HG02885 (cell line): ENCODE measurements at regions not wholly inside any gene's neighbourhood (a gene's known extent, or its start where the extent isn't known, plus 50 kb on each side); places are given as distances from the start of the nearest gene placed in this dataset.

ENCODE experiments used
- ATAC-seq: cut with Tn5 transposase; IDR thresholded peaks from one replicate; pipeline ENCODE4 v1.9.1; 2021; ENCODE audit warnings: mild to moderate bottlenecking; ENCODE audit not compliant: unreplicated experiment, poor library complexity

DNA sequence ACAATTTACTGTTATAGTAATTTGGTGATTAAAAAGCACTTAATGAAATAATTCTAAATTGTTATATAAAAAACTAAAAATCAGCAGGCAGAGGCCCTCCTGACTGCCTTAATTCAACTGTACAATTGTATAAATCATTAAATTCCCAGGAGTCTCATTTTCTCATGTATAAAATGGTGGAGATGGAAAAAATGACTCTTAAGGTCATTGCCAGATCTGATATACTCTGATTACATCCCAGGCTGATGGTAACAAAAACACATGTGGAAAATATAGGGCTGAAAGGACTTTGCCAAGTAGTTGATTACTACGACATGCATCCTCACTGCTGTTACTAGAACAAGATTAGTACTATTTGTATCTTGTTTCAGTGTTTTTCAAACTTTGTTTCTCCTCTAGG lies 1020.0 kb upstream of the SLC10A2 start:
- no peak for ATAC-seq

DNA sequence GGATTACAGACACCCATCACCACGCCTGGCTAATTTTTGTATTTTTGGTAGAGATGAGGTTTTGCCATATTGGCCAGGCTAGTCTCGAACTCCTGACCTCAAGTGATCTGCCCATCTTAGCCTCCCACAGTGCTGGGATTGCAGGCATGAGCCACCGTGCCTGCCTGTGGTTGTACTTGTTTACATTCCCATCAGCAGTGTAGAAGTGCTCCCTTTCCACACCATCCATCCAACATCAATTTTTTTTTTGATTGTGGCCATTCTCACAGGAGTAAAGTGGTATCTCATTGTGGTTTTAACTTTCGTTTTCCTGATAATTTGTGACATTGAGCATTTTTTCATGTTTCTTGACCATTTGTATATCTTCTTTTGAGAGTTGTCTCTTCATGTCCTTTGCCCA lies 1019.4 kb upstream of the SLC10A2 start:
- no peak for ATAC-seq

GRCh38 chr13:104074326-104074725 lies 1008.1 kb upstream of the SLC10A2 start:
- no peak for ATAC-seq

- ATAC-seq, result no peak
These were observed 1005.6 kb upstream of the SLC10A2 start for GRCh38 chr13:104071806-104072205.

GRCh38 chr13:104065328-104065727 lies 999.1 kb upstream of the SLC10A2 start:
- ATAC-seq, result no peak

DNA sequence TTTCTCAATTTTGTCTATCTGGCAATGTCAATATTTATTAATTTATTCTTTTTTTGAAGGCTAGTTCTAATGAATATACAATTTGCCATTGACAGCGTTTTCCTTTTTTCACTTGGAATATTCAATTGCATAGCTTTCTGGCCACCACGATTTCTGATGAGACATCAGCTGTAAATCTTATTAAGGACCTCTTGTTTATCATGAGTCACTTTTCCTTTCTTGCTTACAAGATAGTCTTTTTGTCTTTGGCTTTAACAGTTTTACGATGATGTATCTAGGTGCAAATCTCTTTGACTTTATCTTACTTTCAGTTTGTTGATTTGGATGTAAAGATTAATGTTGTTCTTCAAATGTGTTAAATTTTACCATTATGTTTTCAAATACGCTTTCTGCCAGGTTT lies 991.6 kb upstream of the SLC10A2 start:
- ATAC-seq, result no peak

DNA sequence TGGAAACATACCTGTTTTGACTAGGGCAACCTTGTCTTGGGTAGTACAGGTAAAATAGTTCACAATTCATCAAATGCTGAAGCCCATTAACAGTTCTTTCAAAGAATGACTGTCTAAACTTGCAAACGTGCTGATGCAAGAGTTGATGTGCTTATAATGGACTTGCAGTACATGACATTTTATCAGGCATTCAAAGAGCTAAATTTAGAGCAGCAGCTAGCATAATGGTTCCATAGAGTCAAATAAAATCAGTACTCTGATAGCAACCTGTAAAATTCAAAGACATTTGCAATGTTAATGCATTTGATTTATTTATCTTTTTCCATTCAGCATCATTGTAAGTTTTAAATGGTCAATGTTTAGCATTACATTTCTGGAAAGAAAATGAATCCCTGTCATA lies 979.7 kb upstream of the SLC10A2 start:
- ATAC-seq, result no peak

- no peak for ATAC-seq
These were observed 977.0 kb upstream of the SLC10A2 start for GRCh38 chr13:104043184-104043583.

DNA sequence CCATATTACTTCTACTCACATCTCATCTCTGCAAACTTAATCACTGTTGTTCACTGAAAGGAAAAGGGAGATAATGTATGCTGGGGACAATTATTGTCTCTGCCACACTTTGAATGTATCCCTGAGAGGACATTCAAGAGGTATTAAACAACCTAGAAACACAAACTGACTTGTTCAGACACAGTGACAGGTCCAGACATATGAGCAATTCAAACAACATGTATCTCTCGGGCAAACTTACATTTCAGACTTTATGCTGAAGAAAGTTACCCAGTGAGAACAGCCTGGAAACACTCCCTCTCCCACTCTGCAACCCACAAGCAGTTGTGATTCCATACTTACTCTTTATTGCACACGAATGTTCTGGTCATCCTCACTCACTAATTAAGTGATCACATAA lies 968.7 kb upstream of the SLC10A2 start:
- no peak for ATAC-seq

- no peak for ATAC-seq
These were observed 959.1 kb upstream of the SLC10A2 start for GRCh38 chr13:104025303-104025702.

- no peak for ATAC-seq
These were observed 958.4 kb upstream of the SLC10A2 start for GRCh38 chr13:104024416-104025170.

- ATAC-seq, result no peak
These were observed 955.7 kb upstream of the SLC10A2 start for GRCh38 chr13:104021806-104022397.

- ATAC-seq, result no peak
These were observed 951.1 kb upstream of the SLC10A2 start for GRCh38 chr13:104017317-104017716.

GRCh38 chr13:104015646-104016396 lies 949.6 kb upstream of the SLC10A2 start:
- ATAC-seq, result no peak

DNA sequence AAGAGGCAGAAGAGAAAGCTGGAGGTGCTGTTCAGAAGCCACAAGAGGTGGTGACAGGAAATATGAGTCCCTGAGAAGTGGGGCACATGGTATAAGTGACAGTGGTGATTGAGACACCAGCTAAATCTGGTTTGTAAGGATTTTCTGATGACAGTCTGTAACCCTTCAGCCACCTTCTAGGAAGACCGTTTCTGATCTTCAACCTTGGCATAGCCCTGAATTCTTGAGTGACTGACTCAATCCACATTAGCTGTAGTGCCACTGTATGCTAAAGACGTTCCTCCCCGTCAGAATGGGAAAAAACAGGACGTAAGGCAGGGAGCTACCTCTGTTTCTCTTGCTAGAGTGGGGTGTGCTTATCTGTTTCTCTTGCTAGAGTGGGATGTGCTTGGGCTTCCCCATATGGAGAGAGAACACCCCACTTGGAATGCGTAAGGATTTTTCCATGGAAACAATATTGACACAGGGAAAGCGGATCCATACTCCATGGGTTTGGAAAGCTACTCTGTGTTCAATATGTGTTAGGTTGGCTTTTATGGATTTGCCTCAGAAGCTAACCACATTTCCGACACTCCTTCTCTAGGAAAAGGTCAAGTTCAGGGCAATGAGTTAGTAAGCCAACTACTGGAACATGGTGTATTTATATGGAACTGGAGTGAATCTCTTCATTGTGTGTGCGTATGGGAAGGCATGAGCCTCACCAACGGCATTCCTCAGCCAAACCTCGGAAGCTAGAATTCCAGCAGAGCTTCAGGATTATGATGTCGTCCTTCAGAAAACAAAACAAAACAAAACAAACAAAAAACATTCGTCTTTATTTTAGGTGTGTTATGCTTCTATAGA lies 948.8 kb upstream of the SLC10A2 start:
- no peak for ATAC-seq

GRCh38 chr13:104011505-104012241 lies 945.5 kb upstream of the SLC10A2 start:
- no peak for ATAC-seq

GRCh38 chr13:104008541-104009435 lies 942.6 kb upstream of the SLC10A2 start:
- ATAC-seq, result no peak

GRCh38 chr13:104008075-104008474 lies 941.9 kb upstream of the SLC10A2 start:
- no peak for ATAC-seq

- no peak for ATAC-seq
These were observed 940.4 kb upstream of the SLC10A2 start for GRCh38 chr13:104006625-104007075.
